ENCODE measurements at regions not wholly inside any gene's neighbourhood (a gene's known extent, or its start where the extent isn't known, plus 50 kb on each side); places are given as distances from the start of the nearest gene placed in this dataset.

DNA sequence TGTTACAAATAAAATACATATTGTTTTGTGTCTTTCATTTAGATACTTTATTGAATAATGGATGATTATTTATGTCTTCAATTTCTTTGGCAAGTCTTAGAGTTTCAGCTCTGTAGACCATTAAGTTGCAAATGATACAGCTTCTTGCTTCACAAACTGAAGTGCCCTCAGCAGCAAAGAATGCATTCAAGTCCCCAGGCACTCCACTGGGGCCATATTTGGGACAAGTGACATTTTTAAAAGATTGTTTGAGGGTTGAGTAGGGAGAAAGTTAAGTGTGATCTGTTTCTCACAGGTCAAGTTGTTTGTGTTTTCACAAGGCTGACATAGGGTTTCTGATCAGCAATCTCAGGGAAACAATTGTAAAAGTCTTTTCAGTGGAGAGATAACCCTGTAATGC, 400.7 kb downstream of the PLA2G4A start:
- TF ChIP-seq CTCF (IDR thresholded peaks at IDR 0.05) (no peak), POLR2A (IDR thresholded peaks at IDR 0.05) (no peak)

All from body of pancreas (tissue), 4 donors.